ENCODE measurements at regions not wholly inside any gene's neighbourhood (a gene's known extent, or its start where the extent isn't known, plus 50 kb on each side); places are given as distances from the start of the nearest gene placed in this dataset.

GRCh38 chr12:116495260-116495659, 63.9 kb upstream of the MAP1LC3B2 start:
- no peak for TF ChIP-seq CTCF (IDR thresholded peaks at IDR 0.05)
- TF ChIP-seq EZH2 (IDR thresholded peaks at IDR 0.05; ENCODE audit: borderline replicate concordance, insufficient read depth, low read depth, low read length, poor library complexity, severe bottlenecking): no peak

Measured in B cell (primary cell).